NCI-H2227 (cell line): ENCODE measurements at regions not wholly inside any gene's neighbourhood (a gene's known extent, or its start where the extent isn't known, plus 50 kb on each side); places are given as distances from the start of the nearest gene placed in this dataset.
A peak's percentile ranks its signal among the peaks of the same experiment; 100 is the strongest.

Experiments used
- DNase-seq: peaks from one replicate; lab custom pipeline; 2025; ENCODE audit not compliant: unreplicated experiment; lab: John Stamatoyannopoulos, UW

DNA sequence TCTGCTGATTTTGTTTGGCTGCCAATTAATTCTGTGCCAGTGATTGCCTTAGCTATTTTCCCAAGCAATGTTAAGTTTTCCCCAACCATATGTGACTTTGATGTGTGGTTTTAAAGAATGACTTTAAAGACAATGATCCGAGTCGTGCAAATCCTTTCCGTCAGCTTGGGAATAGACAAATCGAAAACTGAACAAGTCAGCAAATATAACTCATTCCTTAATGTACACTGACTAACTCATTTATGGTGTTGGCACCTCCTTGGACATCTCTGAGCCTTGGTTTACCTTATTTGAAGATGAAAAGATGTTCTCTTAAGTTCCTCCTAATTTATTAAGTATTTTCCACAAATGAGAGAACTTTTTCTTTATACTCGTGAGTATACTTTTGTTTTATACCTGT, 249.4 kb upstream of the SLCO3A1 start:
- DNase-seq: no peak

DNA sequence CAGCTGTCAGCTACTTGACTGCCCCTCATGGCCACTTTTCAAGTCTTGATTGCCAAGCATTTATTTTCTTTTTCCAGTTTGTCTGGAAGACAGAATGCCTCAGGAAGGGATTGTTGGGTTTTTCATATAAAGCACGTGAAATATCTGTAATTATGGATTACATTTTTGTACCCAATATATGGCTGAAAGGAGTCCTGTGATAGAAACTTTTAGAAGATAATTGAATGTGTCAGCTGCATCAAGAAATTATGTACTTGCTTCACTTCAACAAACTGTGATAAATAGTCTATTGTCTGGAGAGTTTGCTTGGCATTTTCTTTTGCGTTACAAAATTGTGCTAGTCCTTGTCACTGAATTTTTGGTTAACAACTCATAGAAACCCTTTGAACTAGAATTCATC, 247.9 kb upstream of the SLCO3A1 start:
- peak; percentile 1 for DNase-seq

DNA sequence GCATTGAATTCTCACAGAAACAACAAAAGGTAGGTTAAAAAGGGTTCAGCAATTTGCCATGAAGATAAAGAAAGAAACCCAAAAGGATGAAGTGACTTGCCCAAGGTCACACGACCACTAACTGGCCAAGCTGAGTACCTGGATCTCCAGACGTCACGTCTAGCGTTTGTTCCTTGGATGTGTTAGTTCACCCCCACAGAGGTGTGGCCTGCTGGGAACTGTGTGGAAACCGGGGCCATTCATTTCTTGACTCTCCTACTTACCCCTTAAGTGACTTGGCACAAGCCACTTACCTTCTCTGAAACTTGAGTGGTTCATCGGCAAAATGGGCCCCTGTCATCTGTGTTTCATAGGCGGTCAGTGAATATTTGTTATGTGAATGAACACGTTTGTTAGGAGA, 244.3 kb upstream of the SLCO3A1 start:
- no peak for DNase-seq

DNA sequence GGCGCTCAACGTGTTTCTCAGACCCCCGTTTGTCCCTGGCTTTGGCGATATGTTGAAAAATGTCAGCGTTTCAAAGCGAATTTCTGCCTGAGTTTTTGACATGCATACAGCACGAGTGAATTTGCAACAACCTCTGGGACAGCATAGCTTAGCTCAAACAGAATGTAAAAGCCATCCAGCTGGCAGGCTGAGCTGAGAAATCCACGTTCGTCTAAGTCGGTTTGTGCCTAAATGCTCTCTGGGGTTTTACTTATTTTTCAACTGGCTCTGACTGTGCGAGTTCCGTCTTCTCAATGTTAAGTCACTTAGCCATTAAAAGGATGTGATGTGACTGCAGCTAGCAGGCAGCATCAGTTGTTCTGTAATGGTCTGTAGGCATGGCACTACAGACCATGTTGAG, 243.5 kb upstream of the SLCO3A1 start:
- DNase-seq: no peak

DNA sequence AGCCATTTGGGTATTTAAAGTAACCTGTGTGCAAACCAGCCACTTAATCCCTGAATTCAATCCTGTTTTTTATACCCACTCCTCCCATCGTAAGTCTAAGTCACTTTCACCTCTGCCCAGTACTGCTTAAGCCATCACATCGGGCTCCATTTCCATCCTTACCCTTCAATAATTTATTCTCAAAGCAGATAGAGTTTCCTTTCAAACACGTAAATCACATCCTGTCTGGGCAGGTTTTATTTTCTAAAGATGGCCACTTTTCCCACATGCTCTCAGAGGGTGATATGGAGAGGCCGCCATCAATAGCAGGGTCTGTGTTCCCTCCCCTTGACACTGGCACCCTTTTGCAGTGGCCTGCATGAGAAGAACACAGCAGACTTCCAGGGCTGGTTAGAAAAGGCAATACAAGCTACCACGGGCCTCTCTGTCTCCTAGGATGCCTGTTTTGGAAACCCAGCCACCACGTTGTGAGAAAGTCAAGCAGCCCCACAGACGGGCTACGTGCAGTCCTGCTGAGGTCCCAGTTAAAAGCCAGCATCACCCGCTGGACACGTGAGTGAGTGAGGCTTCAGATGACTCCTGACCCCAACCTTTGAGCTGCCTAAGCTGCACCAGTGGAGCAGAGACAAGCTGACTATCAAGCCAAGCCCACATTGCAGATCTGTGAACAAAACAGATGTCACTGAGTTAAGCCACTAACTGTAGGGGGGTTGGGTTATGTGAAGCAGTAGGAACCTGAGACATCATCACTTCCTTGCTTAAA, 241.8 kb upstream of the SLCO3A1 start:
- no peak for DNase-seq

DNA sequence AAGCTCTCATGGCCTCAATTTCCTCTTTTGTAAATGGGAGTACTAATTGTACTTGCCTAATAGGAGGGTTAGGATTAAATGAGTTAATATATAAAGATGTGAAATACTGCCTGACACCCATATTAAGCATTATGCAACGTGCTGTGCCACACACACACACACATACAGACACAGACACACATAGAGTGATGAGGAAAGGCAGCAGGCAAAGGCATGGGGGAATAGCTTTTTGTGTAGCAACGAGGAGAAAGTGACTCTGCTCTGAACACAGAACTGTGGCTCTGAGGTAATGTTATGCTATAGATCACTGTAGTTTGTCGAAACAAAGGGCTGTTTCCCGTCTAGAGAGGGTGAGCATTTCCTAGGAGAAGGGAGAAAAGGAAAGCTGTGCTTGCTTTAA, 233.3 kb upstream of the SLCO3A1 start:
- peak; percentile 27 for DNase-seq

DNA sequence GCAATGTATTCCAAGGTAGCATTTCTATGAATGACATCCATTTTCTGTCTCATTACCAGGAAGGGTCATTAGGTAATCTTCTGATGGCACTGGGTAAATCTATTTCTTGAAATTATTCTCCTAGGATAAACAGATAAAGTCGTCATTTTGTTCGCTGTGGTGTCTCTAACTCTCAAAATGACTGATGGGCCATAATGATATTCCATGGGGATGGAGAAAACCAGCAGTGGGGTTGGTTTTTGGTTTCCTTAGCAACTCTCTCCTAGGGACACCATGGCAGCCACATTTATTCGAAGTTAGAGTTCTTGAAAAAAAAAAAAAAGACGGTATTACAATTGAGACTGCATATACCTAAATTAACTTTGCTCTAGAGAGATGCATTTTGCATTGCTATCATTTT, 231.3 kb upstream of the SLCO3A1 start:
- DNase-seq: no peak

DNA sequence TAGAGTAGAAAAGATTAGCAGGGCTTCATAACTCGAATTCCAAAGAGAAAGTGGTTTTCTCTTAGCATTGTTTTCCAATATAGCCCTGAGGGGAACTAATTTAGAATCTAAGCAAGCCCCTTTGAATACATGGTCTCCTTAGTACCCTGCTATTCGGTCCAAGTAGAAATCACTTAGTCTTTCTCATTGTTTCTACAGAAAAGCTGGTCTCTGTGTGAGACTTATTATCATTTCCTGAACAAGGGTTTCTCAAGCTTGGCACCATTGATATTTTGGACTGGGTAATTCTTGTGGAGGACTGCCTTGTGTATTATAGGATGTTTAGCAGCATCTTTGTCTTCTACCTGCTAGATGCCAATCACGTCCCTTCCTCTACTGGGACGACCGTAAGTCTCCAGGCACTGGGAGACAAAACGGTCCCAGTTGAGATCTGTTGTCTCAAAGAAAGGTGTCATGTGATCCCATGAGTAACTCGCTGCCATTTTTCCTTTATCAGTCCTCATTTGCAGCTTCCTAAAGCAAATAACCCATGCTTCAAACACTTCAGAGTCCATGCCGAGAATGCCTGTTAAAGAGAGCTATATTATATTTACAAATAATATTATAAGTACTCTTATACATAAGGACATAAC, 230.7 kb upstream of the SLCO3A1 start:
- no peak for DNase-seq

DNA sequence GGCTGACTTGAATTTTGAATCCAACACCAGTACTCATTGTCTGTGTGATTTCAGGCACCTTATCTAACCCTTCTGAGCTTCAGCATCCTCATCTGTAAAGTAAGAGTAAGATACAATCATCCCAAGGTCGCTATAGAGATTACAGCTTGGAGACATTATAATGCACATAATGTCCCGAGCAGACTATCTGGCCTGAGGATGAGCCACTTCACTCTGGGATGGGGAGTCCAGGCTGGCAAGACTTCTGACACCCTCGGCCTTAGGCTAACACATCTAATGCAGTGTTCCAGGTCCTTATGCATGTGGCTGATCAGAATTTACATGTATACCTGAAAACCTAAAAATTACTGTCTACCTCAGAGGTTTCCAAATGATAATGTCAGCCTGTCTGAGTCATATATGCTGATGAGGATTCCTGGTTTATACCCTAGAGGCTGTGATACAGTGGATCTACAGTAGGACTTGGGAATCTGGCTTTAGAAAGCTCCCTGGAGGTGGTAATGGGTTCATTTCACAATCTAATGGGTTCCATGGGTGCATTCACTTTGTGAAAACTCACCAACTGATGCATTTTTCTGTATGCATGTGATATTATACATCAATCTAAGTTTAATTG, 229.0 kb upstream of the SLCO3A1 start:
- no peak for DNase-seq

DNA sequence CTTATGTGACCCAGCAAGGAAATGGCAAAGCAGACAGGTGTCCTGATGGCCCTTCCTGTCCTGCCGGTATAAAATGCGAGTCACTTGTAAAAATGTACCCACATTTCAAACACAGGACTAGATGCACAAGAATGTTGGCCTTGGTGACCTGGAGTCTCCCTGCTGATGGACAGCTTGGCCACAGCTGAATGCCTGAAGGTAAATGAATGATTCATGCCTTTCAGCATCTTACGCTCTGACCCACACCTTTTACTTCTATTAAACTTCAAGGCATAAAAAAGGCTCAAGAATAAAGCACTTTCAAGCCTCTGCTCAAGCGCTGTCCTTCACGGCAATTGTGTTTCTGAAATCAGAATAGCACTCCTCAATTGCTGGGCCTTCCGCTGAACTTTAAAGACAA, 228.0 kb upstream of the SLCO3A1 start:
- no peak for DNase-seq

DNA sequence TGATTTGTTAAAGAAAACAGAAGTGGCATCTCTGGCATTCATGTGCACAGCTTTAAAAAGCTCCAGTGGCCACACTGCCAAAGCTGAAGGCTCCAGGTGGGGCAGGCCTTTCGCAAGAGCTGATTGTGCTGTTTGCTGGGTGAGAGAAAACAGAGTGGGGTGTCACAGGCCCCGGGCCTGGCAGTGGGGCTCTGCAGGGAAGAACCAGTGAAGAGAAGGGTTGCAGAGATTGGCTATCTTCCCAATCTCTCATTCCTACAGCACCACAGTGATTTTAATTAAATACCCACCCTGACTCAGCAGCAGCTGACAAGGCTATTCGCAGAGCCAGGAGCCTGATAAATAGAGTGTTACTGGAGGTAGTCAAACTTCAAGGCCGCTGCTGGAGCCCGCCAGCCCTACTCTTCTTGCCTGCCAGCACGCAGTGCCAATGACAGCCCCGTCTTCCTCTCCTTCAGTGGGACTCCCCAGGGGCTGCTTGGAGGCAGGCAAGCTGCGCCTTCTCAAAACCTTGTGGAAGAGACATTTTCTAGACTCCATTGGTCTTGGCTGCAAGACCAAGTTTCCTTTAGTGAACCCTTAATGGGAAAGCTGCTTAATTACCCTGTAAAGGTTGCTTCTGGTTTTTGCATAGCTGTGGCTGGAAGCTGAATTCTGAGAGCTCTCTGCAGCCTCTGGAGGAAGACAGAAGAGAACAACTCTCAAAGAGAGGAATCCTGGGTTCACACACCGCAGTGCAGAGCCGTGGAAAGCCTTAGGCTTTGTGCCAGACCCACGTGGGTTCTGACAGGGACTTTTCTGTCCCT, 225.8 kb upstream of the SLCO3A1 start:
- DNase-seq: no peak

DNA sequence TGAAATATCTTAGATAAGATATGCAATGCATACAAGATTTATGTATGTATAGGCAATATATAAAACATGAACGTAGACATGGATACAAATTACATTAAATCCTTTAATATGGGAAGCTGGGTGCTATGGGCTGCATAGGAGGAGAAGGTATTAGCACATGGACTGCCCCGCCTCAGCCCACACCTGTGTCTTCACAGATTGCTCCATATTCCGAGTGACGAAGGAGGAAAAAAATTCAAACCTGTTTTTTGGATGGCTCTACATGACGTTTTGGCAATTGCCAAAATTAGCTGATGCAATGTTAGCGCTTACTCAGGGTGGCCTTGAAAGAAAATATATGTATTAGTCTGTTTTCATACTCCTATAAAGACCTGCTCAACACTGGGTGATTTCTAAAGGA, 223.4 kb upstream of the SLCO3A1 start:
- no peak for DNase-seq

DNA sequence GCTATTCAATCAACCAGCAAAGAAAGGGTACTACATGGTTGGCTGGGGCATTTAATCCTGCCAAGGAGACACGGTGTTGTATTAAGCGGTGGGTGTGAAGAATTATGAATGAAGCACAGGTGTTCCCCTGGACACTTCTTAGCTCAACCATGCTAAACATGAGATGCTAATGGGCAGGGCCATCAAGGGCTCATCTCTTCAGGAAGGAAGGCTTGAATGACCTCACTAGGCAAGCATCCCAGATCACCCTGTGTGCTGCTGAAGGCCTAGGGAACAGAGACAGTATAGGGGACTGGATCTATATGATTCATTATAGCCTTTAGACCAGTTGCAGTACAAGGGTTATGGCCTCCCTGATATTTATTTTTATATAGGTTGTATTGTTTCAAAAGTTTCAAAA, 221.3 kb upstream of the SLCO3A1 start:
- no peak for DNase-seq

DNA sequence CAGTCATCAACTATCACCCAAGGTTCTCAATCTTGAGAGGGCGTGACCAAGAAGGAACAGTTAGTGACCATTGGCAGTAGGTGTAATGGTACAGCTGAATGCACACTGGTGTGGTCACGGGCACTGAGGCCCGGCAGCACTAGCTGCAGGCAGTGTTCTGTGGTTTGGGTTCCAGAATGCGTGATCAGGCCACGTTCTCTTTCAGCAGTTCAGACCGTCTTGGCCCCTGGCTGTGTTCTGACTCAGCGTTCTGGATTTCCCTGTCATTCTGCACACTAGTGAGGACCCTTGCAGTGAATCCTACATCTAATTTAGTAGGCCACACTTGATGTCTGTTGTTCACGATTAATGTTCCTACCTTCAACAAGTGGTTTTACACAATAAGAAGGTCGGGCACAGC, 220.5 kb upstream of the SLCO3A1 start:
- no peak for DNase-seq

DNA sequence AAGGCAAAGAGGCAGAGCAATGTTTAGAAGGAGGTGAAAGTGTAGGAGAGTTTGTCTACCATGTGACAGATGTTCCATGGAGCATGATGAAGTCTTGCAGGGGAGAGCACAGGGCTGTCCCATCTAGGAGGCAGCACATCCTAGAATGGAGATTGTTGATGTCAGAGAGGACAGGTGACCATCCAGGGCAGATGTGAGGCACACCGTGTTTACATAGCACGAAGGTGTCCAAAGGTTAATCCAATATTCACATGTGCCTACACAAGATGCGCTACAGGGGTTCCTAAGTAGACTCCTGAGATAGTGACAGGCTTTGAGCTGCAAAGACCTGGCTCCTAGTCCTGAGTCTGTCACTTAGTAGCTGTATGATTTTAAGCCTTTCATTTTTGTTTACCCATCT, 219.3 kb upstream of the SLCO3A1 start:
- DNase-seq: no peak

DNA sequence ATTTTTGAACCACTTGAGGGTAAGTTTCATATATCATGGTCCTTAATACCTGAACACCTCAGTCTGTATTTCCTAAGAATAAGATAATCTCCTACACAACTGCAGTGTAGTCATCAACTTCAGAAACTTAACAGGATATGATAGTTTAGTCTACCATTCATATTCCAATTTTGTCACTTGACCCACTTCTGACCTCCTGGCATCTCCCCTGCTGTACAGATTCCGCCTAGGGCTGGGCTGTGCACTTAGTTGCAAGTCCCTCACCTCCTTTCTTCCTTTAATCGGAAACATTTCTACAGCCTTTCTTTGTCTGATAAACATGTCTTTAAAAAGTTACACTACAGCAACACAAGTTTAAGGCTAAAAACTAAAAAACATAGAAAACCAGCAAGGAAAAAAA, 218.4 kb upstream of the SLCO3A1 start:
- no peak for DNase-seq

DNA sequence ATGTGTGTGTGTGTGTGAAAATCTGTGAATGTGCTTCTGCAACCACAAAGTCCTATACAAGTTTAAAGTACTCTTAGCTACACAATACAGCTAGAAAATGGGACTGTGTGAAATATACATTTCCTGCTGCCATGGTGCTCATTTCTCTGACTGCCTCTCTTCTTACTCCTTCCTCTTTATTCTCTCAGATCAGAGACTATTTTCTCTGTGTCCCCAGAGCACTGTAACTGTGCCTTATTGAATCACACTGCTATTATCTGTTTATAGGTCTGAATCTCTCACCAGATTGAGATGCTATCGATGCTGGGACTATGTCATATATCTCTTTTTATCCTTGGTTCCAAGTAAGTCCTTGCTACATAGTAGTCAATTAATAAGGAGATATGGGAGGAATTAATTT, 217.9 kb upstream of the SLCO3A1 start:
- DNase-seq: no peak

DNA sequence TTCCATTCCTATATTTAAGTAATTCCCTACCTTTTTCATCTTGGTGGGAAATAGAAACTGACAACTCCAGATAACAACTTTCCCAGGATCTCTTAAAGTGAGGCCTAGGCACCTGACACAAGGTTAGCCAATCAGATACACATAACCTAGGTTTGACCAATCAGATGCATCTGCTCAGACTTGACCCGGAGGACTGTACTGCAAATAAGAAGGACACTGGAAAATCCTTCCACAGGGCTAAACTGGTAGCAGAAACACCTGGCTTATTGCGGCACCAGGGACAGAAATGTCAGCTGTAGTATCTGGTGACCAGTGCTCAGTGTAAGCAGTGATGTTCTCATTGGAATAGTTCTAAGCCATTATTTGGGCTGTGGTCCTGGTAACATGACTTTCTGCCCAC, 204.5 kb upstream of the SLCO3A1 start:
- no peak for DNase-seq

DNA sequence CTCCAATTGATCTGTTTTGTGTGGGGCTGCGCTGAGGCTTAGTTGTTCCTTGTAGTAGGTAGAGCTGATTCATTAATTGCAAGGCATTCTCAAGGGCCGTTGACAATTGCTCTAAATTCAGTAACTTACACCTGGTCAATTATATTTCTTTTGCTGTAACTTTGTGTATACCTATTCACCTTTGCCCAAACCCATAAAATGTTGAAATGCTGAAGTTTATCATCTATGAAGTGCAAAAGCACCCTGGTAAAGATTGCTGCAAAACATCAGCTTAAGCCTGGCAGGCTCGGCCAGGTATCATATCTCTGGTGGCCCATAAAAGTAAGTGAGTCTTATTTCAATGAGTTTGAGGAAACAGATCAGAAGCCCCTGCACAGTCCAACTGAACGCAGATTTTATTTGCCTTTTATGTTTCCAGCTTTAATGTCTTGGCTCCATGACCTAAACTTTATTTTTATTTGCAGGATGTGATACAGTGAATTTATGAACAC, 203.6 kb upstream of the SLCO3A1 start:
- DNase-seq: no peak

DNA sequence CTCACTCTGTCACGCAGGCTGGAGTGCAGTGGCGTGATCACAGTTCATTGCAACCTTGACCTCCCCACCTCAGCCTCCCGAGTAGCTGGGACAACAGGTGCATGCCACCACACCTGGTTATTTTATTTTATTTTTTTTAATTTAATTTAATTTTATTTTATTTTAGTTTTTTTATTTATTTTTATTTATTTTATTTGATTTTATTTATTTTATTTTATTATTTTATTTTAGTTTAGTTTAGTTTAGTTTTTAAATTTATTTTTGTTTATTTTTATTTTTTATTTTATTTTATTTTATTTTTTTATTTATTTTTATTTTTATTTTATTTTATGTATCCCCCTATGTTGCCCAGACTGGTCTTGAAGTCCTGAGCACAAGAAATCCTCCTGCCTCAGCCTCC, 202.3 kb upstream of the SLCO3A1 start:
- no peak for DNase-seq

DNA sequence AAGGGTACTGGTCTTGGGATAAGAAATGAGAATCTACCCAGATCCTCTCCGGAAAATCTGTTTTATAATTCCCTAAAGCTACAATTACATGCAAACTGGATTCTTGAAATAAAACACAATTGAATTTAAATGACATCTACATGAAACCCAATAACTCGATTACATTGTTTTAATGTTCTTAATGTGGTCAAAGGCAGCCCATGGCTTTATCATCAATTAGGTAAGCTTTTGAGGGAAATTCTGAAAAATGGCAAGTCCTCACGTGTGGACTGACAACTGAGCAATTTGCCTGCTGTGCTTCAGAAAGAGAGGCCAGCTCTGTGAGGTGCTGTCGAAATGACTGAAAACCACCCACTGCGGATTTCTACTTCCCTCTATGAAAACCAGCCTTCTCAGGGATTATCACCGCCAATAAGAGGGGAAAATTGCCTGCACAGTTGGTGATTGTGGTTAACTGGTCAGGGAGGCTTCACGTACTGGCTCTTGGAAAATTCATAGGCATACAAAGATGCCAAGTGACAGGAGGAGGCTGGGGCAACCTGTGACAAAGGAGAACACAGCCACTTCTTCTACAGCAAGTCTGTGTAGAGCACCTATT, 200.8 kb upstream of the SLCO3A1 start:
- DNase-seq: peak; percentile 66
